ENCODE measurements at regions not wholly inside any gene's neighbourhood (a gene's known extent, or its start where the extent isn't known, plus 50 kb on each side); places are given as distances from the start of the nearest gene placed in this dataset.
"Not testable (repeated sequence)": the region's sequence is repeated elsewhere in the genome, so short reads cannot be mapped to it uniquely, and the experiment has no call there.

DNA sequence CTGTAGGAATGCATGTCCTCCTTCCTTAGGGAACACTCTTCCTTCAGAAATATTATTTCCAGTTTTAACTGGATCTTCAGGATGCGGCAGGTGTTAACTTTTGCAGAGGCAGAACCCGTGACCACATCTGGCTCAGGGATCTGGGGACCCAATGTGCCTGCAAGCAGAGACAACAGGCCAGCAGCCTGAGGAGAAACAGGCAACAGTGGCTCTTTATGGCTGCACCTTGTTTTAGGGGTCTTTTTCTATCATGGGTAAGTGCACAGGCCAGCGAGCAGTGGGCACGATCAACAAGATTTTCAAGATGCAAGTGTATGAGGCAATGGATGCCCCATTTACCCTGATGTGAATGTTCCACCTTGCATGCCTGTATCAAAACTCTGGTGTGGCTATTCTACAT is 497.5 kb upstream of the KLF6 start:
- Mint-ChIP-seq H3K36me3 (no peaks in the 10 kb centered on the region), H3K27ac (no peak overlapping the region), H3K4me1 (peaks cover 10% of the 10 kb centered on the region), H3K27me3 (peaks cover 7% of the 10 kb centered on the region), H3K4me3 (no peak overlapping the region), H3K9me3 (no peaks in the 10 kb centered on the region)
- POLR2A ChIA-PET, result no interaction called here
- no peak for ATAC-seq (ENCODE audit: low read depth)
- DNase-seq, result no peak

DNA sequence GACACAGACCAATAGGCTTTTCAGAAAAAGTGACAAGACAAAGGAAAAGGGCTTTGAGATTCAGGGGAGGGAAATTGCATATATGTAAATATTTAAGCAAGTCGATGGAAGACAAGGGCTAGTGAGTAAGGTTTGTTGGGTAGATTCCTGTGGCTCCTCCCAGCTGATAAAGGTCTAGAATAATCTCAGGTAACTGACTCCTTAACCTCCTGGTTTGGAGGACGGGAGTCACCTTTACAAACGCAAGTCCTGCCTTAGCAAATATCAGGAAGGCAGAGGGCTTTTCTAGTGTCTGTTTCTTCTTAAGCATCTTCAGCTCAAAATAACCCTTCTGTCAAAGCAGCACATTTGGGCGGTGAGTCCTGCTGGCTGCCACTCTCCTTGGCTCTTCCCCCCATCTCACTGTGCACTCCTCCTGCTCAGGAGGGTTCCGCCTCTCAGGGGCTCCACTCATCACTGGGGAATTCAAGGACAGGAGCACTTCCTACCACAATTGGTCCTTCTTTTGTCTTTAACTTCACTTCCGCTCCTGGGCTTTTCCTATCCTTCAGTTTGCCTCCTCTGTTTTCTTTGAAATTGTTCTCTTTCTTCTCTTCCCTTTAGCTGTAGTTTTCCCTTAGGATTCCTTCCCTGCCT is 496.3 kb upstream of the KLF6 start:
- POLR2A ChIA-PET, result no interaction called here
- ATAC-seq (ENCODE audit: low read depth) (no peak), DNase-seq (no peak)
- no peaks in the 10 kb centered on the region for H3K9me3 Mint-ChIP-seq
- H3K4me1 Mint-ChIP-seq, result peaks cover 9% of the 10 kb centered on the region
- H3K36me3 Mint-ChIP-seq, result no peaks in the 10 kb centered on the region
- peak overlapping the region; percentile 22 for H3K27ac Mint-ChIP-seq
- peaks cover 7% of the 10 kb centered on the region for H3K27me3 Mint-ChIP-seq
- no peak overlapping the region for H3K4me3 Mint-ChIP-seq

DNA sequence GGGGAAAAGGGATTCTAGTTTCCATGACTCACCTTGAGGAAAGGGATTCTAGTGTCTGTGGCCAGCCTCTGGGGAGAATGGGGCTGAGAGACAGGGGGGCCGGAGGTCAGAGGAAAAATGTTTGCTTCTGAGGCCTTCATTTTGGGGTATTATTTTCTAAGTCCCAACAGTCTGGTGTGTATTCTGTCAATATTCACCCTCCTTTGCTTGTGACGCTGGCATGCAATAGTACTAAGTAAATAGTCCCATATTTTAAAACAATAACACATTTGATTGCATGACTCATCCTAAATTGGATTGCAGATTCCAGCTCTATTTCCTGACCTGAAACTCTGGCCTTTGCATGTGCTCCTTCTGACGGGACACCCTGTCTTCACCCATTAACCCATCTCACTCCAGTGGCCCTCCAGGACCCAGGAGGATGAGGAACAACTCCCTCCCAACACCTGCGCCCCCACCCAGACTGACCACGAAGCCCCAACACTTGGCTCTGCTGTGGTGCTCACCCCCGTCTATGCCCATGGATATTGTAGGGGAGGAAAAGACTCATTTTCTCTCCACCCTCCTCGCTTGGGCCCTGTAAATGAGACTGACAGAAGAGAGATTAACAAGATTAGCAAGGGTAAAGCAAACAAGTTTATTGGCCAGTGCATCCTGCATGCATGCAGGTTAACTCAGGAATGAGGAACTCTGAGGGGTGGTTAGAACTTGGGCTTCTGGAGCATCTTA is 495.6 kb upstream of the KLF6 start:
- peaks cover 7% of the 10 kb centered on the region for H3K4me1 Mint-ChIP-seq
- no peak overlapping the region for H3K27ac Mint-ChIP-seq
- no peaks in the 10 kb centered on the region for H3K36me3 Mint-ChIP-seq
- DNase-seq (no peak), ATAC-seq (ENCODE audit: low read depth) (no peak)
- POLR2A ChIA-PET, result no interaction called here
- peaks cover 9% of the 10 kb centered on the region for H3K27me3 Mint-ChIP-seq
- H3K9me3 Mint-ChIP-seq, result no peaks in the 10 kb centered on the region
- H3K4me3 Mint-ChIP-seq, result no peak overlapping the region

DNA sequence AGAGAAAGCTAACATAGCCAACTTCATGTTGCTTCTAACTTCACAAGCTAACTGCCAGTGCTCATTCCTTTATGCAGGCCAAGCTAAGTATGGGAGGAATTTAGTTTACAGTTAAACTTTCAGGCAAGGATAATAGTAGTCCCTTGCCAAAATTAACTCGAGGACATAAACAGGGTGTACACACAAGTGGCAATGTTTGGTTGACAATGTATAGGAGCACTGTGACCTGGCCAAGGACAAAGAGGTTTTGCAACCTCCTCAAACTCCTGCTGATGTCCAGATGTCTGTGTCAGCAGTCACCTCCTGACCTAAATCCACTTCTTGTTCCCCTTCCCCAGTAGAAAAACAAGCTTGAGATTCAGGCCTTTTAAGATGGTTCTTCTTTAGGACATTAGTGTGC is 494.6 kb upstream of the KLF6 start:
- Mint-ChIP-seq H3K4me3 (no peak overlapping the region), H3K4me1 (no peaks in the 10 kb centered on the region), H3K27ac (no peak overlapping the region), H3K36me3 (no peaks in the 10 kb centered on the region), H3K9me3 (no peaks in the 10 kb centered on the region), H3K27me3 (peaks cover 9% of the 10 kb centered on the region)
- ATAC-seq (ENCODE audit: low read depth) (no peak), DNase-seq (no peak)
- POLR2A ChIA-PET, result no interaction called here

DNA sequence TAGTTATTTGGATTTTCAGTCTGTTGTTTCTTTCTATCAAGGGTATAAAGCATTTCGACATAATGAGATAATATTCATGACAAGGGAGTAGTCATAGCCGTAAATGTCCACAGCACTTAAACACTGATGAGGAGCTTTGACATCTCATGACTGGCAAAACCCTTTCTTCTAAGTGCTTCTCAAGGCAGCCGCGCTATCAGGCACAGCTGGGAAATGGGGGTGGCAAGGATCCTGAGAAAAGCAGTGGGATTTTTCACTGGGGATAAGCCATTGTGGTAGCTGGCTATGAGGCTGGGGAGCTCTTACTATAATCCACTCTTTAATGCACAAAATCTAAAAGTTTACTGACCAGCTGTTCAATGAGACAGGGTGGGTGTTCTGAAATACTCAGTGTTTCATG is 493.2 kb upstream of the KLF6 start:
- Mint-ChIP-seq H3K36me3 (no peaks in the 10 kb centered on the region), H3K4me3 (no peak overlapping the region), H3K4me1 (no peaks in the 10 kb centered on the region), H3K27me3 (peaks cover 9% of the 10 kb centered on the region), H3K27ac (no peak overlapping the region), H3K9me3 (peaks cover 3% of the 10 kb centered on the region)
- no peak for DNase-seq
- POLR2A ChIA-PET, result no interaction called here
- ATAC-seq (ENCODE audit: low read depth), result no peak

DNA sequence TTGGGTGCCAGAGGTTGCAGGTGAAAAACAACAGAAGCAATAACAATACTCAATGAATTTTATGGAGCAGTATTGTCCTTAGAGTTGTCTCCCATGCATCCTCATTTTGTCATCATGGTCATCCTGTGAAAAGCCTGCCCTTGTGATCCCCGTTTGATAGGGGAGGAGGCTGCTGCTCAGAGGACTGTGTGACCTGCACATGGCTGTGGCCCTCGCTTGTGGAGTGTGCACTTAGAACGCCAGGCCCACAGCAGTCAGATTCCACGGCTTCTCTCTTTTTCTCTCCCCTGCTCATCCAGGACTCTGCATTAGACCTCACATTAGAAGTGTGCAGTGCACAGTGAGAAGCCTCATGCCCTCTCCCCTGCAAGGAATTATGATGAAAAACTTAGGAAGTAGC is 491.1 kb upstream of the KLF6 start:
- DNase-seq (no peak), ATAC-seq (ENCODE audit: low read depth) (no peak)
- no peaks in the 10 kb centered on the region for H3K4me1 Mint-ChIP-seq
- POLR2A ChIA-PET, result no interaction called here
- no peak overlapping the region for H3K4me3 Mint-ChIP-seq
- no peaks in the 10 kb centered on the region for H3K36me3 Mint-ChIP-seq
- H3K27ac Mint-ChIP-seq, result no peak overlapping the region
- H3K9me3 Mint-ChIP-seq, result peaks cover 3% of the 10 kb centered on the region
- peaks cover 15% of the 10 kb centered on the region for H3K27me3 Mint-ChIP-seq

DNA sequence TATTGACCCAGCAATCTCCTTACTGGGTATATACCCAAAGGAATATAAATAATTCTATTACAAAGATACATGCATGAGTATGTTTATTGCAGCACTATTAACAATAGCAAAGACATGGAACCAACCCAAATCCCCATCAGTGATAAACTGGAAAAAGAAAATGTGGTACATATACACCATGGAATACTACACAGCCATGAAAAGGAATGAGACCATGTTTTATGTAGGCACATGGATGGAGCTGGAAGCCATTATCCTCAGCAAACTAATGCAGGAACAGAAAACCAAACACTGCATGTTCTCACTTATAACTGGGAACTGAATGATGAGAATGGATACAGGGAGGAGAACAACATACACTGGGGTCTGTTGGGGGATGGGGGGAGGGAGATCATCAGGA is 489.7 kb upstream of the KLF6 start:
- H3K4me1 Mint-ChIP-seq; DNase-seq; H3K4me3 Mint-ChIP-seq; H3K27ac Mint-ChIP-seq; POLR2A ChIA-PET; H3K9me3 Mint-ChIP-seq; ATAC-seq (ENCODE audit: low read depth); H3K36me3 Mint-ChIP-seq: not testable (repeated sequence)
- peaks cover 18% of the 10 kb centered on the region for H3K27me3 Mint-ChIP-seq

DNA sequence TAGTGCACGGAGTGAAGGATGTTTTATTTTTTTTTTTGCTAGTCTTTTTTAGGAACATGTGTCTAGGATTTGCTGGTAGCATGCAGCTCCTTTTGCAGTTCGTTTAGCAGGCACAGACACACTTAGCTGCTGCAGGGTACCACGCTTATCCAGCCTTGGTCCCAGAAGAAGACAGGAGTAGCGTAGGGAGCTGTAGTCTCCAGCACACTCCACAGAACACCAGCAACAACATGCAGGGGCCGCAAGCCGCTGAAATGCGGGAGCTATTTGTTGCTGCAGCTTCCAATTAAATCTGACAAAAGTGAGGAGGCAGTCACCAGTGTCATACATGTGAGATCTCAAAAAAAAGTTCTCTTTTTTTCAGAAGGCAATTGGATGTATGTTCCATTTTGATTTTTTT is 486.2 kb upstream of the KLF6 start:
- H3K36me3 Mint-ChIP-seq, result peaks cover 3% of the 10 kb centered on the region
- POLR2A ChIA-PET, result no interaction called here
- no peak overlapping the region for H3K27ac Mint-ChIP-seq
- H3K27me3 Mint-ChIP-seq, result peaks cover 13% of the 10 kb centered on the region
- ATAC-seq (ENCODE audit: low read depth) (no peak), DNase-seq (no peak)
- peaks cover 8% of the 10 kb centered on the region for H3K4me1 Mint-ChIP-seq
- H3K4me3 Mint-ChIP-seq, result no peak overlapping the region
- peaks cover 3% of the 10 kb centered on the region for H3K9me3 Mint-ChIP-seq

DNA sequence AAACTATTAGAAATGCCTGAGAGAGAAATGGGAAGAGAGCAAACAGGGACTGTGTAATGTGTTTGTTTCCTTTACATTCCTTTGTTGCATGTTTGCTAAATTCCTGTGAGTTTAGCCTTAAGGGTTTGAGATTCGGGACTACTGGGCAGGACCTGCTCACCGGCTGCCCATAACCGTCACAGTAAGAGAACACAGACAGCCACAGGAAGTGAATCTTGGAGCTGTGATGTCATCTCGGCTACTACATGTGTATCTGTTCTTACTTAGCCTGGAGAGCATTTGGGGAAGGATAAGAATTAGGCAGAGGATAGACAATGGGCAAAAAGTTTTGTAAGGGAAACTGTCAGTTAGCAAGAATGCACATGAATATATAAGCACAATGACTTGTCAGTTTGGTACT is 485.1 kb upstream of the KLF6 start:
- POLR2A ChIA-PET, result no interaction called here
- ATAC-seq (ENCODE audit: low read depth) (no peak), DNase-seq (no peak)
- H3K36me3 Mint-ChIP-seq, result peaks cover 3% of the 10 kb centered on the region
- H3K9me3 Mint-ChIP-seq, result peaks cover 3% of the 10 kb centered on the region
- no peak overlapping the region for H3K4me3 Mint-ChIP-seq
- peaks cover 9% of the 10 kb centered on the region for H3K4me1 Mint-ChIP-seq
- H3K27ac Mint-ChIP-seq, result no peak overlapping the region
- H3K27me3 Mint-ChIP-seq, result peaks cover 11% of the 10 kb centered on the region

DNA sequence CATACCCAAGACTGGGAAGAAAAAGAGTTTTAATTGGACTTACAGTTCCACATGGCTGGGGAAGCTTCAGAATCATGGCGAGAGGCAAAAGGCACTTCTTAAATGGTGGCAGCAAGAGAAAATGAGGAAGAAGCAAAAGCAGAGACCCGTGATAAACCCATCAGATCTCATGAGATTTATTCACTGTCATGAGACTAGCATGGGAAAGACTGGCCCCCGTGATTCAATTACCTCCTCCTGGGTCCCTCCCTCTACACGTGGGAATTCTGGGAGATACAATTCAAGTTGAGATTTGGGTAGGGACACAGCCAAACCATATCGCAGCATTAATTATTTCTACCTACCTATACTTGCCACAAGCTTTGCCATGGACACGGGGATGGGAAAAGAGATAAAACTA is 483.5 kb upstream of the KLF6 start:
- DNase-seq; ATAC-seq (ENCODE audit: low read depth); H3K27ac Mint-ChIP-seq; POLR2A ChIA-PET; H3K4me3 Mint-ChIP-seq; H3K4me1 Mint-ChIP-seq; H3K36me3 Mint-ChIP-seq; H3K9me3 Mint-ChIP-seq: not testable (repeated sequence)
- H3K27me3 Mint-ChIP-seq, result peaks cover 11% of the 10 kb centered on the region

DNA sequence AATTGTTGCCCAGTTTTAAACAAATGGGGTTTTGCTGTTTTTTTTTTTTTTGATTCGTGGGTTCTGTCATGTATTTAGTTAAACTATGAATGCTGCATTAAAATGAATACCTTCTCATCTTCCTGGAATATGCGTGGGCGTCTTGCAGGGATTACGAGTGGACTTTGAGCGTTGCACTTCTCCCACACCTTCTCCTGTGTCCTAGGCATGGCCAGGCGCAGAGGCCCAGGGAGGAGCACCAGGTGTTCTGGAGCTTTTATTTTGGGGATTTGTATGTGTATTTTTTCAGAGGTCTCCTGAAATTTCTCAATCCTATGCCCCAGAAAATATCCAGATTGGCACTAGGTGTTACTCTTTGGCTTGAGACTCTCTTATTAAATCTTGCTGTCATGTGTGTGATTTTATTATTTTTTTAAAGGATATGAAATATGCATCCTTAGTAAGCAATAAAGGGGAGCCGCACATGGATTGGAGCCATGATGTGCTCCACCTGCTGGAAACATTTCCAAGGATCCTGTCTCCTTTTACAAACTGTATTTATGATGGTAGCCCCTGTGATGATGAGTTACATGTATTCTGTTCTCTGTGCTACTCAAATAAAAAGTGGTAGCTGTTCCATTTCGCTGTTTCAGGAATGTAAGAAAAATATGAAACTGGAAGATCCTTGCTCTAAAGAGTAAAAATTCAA is 482.2 kb upstream of the KLF6 start:
- DNase-seq, result no peak
- Mint-ChIP-seq H3K36me3 (peaks cover 3% of the 10 kb centered on the region), H3K9me3 (no peaks in the 10 kb centered on the region), H3K27me3 (peaks cover 11% of the 10 kb centered on the region), H3K4me3 (no peak overlapping the region), H3K27ac (no peak overlapping the region), H3K4me1 (peaks cover 9% of the 10 kb centered on the region)
- POLR2A ChIA-PET, result no interaction called here
- no peak for ATAC-seq (ENCODE audit: low read depth)

DNA sequence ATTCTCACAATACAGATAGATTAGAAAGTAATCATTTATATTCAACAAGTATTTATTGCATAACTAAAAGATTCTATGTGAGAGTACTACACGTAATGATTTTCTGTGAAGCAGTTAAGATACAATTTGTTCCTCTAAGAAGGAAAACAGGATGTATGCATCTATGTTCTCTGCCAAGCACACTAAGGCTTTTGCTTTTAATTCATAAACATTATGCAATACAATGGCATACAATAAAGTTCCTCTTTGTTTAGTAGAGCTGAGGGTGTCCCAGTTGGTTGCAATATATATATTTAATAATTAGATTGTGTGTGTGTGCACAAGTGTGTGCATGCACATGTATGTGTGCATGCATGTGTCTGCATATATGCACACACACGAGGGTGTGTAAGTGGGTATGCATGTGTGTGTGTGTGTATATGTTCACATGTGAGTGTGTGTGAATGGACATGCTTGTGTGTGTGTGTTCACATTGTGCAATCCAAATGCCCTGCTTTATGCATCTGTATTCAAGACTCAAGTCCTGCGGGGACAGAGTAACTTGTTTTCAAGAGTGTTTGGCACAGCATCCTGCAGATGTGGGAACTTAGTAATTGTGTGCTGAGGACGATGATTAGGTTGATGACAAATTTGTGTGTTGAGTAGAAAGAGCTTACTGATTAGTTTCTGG is 481.5 kb upstream of the KLF6 start:
- POLR2A ChIA-PET, result no interaction called here
- peaks cover 9% of the 10 kb centered on the region for H3K27me3 Mint-ChIP-seq
- peaks cover 3% of the 10 kb centered on the region for H3K36me3 Mint-ChIP-seq
- no peak overlapping the region for H3K4me3 Mint-ChIP-seq
- H3K4me1 Mint-ChIP-seq, result peaks cover 9% of the 10 kb centered on the region
- no peak overlapping the region for H3K27ac Mint-ChIP-seq
- no peak for ATAC-seq (ENCODE audit: low read depth)
- no peak for DNase-seq
- no peaks in the 10 kb centered on the region for H3K9me3 Mint-ChIP-seq

DNA sequence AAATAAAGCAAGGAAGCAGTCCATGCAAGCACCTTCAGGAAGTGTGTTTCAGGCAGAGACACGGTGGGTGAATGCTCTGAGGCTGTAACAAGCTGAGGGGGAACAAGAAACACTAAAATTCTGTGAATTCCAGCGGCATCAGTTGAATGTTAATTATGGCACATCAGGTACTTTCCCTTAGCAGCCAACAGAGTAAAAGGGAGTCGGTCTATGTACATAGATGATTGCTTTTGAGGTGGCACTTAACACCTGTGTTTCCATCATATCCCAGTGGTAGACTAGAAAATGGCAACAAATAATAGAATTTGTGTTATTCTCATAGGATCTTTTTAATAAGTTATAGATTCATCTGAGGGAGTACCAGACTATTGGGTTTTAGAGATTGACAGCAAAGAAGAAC is 481.0 kb upstream of the KLF6 start:
- Mint-ChIP-seq H3K27ac (no peak overlapping the region), H3K36me3 (peaks cover 3% of the 10 kb centered on the region), H3K9me3 (no peaks in the 10 kb centered on the region)

More for the DNA sequence above, 481.0 kb upstream of the KLF6 start:
- no peak overlapping the region for H3K4me3 Mint-ChIP-seq
- H3K4me1 Mint-ChIP-seq, result peaks cover 9% of the 10 kb centered on the region
- ATAC-seq (ENCODE audit: low read depth) (no peak), DNase-seq (no peak)
- peaks cover 9% of the 10 kb centered on the region for H3K27me3 Mint-ChIP-seq
- POLR2A ChIA-PET, result no interaction called here
